Neutrophil (primary cell): ENCODE measurements at regions not wholly inside any gene's neighbourhood (a gene's known extent, or its start where the extent isn't known, plus 50 kb on each side); places are given as distances from the start of the nearest gene placed in this dataset.

ENCODE experiments used
- H3K27ac ChIP-seq: fragments of 200-600 bp; sonication (generic); 2 replicates; pipeline ENCODE4 v1.5.1; 2016; ENCODE audit warnings: mild to moderate bottlenecking, moderate library complexity
- H3K27me3 ChIP-seq: fragments of 200-600 bp; sonication (generic); 2 replicates; pipeline ENCODE4 v1.6.0; 2016; ENCODE audit warnings: mild to moderate bottlenecking
- H3K36me3 ChIP-seq: fragments of 200-600 bp; sonication (generic); 2 replicates; pipeline ENCODE4 v1.5.1; 2017
- H3K4me1 ChIP-seq, 2 experiments: fragments of 200-600 bp in 1 of 2; sonication (generic) in 1 of 2; 1 replicate in 1 of 2; 2 replicates in 1 of 2; pipeline versions ENCODE4 v1.5.1 to v1.6.1; 2013 to 2016; ENCODE audit warnings: low read depth in 1 of 2, low read length in 1 of 2, mild to moderate bottlenecking in 1 of 2, moderate library complexity in 1 of 2; ENCODE audit not compliant: control insufficient read depth in 1 of 2, insufficient read depth in 1 of 2
- H3K4me3 ChIP-seq, 2 experiments: fragments of 200-600 bp in 1 of 2; sonication (generic) in 1 of 2; 1 replicate in 1 of 2; 2 replicates in 1 of 2; pipeline ENCODE4 v1.5.1; 2013 to 2016; ENCODE audit warnings: low read depth in 1 of 2, low read length in 1 of 2, mild to moderate bottlenecking in 1 of 2, moderate library complexity in 1 of 2
- H3K9me3 ChIP-seq: fragments of 200-600 bp; sonication (generic); 2 replicates; pipeline ENCODE4 v1.5.1; 2016
- TF ChIP-seq, protein P1 (sequence below): fragments of 200-600 bp; sonication (generic); IDR thresholded peaks from 2 replicates; pipeline ENCODE4 v1.5.1; 2016; ENCODE audit warnings: antibody characterized with exemption

DNA sequence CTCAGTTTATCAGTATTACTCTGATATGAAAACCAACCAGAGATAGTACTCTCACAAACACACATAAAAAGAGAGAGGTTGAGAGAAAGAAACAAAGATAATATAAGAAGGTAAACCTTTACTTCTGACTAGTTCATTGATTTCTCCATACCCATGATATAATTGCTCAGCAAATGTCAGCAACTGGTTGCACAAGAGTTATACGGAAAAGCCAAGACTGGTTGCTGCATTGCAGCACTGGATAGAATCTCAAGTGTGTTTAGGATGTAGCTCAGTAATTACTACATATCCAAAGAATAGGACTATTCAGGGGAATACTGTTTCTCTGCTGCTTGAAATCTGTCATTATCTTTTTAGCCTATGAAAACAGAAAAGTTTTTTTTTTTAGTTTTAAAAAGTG, 1332.8 kb downstream of the OLFM4 start:
- TF ChIP-seq, protein P1, sequence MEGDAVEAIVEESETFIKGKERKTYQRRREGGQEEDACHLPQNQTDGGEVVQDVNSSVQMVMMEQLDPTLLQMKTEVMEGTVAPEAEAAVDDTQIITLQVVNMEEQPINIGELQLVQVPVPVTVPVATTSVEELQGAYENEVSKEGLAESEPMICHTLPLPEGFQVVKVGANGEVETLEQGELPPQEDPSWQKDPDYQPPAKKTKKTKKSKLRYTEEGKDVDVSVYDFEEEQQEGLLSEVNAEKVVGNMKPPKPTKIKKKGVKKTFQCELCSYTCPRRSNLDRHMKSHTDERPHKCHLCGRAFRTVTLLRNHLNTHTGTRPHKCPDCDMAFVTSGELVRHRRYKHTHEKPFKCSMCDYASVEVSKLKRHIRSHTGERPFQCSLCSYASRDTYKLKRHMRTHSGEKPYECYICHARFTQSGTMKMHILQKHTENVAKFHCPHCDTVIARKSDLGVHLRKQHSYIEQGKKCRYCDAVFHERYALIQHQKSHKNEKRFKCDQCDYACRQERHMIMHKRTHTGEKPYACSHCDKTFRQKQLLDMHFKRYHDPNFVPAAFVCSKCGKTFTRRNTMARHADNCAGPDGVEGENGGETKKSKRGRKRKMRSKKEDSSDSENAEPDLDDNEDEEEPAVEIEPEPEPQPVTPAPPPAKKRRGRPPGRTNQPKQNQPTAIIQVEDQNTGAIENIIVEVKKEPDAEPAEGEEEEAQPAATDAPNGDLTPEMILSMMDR = no peak
- no peaks in the 10 kb centered on the region for H3K9me3 ChIP-seq
- no peaks in the 10 kb centered on the region for H3K36me3 ChIP-seq
- H3K27me3 ChIP-seq = no peaks in the 10 kb centered on the region
- H3K4me1 ChIP-seq = no peaks in the 10 kb centered on the region
- no peak overlapping the region for H3K27ac ChIP-seq
- no peak overlapping the region for H3K4me3 ChIP-seq

DNA sequence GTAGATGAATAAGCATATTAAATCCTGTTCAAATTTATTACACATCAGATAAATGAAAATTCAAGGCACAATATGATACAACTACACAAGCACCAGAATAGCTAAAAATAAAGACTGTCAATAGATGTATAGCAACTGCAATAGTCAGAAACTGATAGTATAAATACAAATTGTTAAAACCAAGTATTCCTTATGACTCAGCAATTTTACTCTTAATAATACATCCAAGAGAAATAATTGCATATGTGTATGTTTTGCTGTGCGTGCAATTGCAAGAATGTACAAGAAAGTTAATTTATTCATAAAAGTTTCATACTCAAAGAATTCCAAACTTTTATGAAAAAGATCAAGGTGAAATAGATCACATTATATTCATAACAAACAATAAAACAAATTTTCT, 1338.1 kb downstream of the OLFM4 start:
- no peak overlapping the region for H3K27ac ChIP-seq
- H3K9me3 ChIP-seq = no peaks in the 10 kb centered on the region
- no peaks in the 10 kb centered on the region for H3K27me3 ChIP-seq
- H3K4me1 ChIP-seq = no peaks in the 10 kb centered on the region
- H3K36me3 ChIP-seq = no peaks in the 10 kb centered on the region
- H3K4me3 ChIP-seq = no peak overlapping the region
- TF ChIP-seq, protein P1 = no peak

DNA sequence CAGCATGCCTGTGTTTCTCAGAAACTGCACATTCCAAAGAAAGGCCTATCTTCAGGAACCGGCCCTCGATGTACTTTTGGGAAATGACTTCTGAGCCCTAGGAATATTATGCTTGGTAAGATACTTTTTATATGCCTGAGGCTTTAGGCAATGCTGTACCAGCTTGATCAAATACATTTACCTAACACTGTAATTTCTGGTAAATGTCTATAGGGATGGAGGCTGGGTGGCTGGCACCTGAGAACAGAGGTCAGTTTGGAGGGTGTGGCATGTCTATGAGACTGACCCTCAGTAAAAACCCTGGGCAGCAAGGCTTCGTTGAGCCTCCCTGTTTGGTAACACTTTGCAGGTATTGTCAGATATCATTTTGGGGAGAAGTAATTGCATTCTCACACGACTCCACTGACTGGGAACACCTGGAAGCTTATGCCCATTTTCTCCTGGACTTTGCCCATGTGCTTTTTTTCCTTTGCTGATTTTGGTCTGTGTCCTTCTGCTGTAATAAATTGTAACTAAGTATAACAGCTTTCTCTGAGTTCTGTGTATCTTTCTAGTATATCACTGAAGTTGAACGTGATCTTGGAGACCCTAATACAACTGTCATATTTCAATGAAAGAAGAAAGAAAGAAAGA, 1339.1 kb downstream of the OLFM4 start:
- TF ChIP-seq, protein P1 = no peak
- H3K9me3 ChIP-seq = no peaks in the 10 kb centered on the region
- no peaks in the 10 kb centered on the region for H3K27me3 ChIP-seq
- no peak overlapping the region for H3K27ac ChIP-seq
- H3K36me3 ChIP-seq = no peaks in the 10 kb centered on the region
- H3K4me1 ChIP-seq = no peaks in the 10 kb centered on the region
- H3K4me3 ChIP-seq = no peak overlapping the region

DNA sequence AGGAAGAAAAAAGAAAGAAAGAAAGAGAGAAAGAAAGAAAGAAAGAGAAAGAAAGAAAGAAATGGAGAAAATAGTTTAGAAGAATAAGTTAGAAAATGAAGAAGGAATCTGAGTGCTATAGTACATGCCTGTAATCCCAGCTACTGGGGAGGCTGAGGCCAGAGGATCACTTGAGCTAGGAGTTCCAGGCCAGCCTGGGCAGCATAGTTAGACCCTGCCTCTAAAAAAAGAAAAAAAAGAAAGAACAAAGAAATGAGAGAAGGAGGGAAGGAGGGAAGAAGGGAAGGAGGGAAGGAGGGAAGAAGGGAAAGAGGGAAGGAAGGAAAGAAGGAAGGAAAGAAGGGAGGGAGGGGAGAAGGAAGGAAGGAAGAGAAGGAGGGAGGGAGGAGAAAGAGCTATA, 1339.8 kb downstream of the OLFM4 start:
- no peaks in the 10 kb centered on the region for H3K36me3 ChIP-seq
- TF ChIP-seq, protein P1 = no peak
- no peaks in the 10 kb centered on the region for H3K27me3 ChIP-seq
- no peak overlapping the region for H3K4me3 ChIP-seq
- H3K27ac ChIP-seq = no peak overlapping the region
- no peaks in the 10 kb centered on the region for H3K4me1 ChIP-seq
- H3K9me3 ChIP-seq = no peaks in the 10 kb centered on the region

DNA sequence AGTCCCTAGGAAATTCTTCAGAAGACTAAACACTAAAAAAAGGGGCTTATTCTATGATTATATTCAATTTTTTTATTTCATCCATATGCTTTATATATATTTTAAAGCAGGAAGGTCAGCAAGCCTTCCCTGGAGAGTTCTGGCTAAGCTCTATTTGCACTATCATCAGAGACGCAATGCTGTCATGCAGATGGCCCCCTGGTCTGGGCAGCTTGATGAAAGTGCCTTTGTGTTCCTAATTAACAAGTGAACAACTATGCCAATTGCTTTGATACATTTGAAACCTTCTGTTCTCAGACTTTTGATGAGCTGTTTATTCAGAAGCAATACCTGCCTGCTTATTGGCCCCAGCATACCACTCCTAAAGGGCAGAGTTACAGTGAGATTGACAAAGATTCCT, 1344.6 kb downstream of the OLFM4 start:
- no peak overlapping the region for H3K4me3 ChIP-seq
- H3K27me3 ChIP-seq = no peaks in the 10 kb centered on the region
- no peaks in the 10 kb centered on the region for H3K4me1 ChIP-seq
- H3K27ac ChIP-seq = no peak overlapping the region
- no peaks in the 10 kb centered on the region for H3K9me3 ChIP-seq
- TF ChIP-seq, protein P1 = no peak
- no peaks in the 10 kb centered on the region for H3K36me3 ChIP-seq

DNA sequence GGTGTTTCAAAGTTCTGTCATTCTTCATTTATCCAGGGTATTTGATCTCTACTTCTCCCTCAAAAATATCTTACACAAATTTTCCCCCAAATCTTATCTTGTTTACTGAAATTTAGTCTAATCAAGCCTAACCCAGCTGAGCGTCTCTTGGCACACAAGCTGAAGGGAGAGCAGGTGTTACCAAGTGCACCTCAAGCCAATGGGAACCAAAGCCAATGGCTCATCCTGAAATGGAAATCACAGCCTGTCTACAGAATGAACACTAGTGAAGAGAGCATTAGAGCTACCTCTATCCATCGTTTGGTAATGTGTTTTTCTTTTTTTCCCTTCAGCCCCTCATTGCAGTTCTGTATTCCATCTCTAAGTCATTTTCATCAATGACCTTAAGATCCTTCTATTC, 1350.8 kb downstream of the OLFM4 start:
- Histone ChIP-seq H3K27ac (no peak overlapping the region), H3K4me1 (no peaks in the 10 kb centered on the region), H3K4me3 (no peak overlapping the region), H3K9me3 (no peaks in the 10 kb centered on the region), H3K36me3 (no peaks in the 10 kb centered on the region), H3K27me3 (no peaks in the 10 kb centered on the region)
- TF ChIP-seq, protein P1 = no peak
